ENCODE measurements at regions not wholly inside any gene's neighbourhood (a gene's known extent, or its start where the extent isn't known, plus 50 kb on each side); places are given as distances from the start of the nearest gene placed in this dataset.

DNA sequence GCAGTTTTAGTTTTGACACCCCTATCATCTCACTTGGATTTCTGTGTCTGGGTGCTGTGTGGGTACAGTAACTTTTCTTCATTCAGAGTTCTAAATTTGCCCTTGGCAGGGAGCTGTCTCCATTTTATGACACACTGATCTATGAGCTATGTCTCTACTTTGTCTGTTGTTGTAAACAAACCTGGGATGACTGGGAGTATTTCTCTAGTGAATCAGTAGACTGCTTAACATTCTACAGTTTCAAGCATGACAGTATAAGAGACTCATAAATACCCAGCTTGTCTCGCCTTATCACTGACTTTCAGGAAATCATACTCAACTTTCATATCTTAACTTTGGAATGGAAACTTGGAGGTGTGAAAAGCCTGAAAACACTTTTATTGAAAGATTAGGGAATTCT lies 212.1 kb upstream of the NUDT12 start:
- H3K27me3 ChIP-seq (ENCODE audit: insufficient read depth, low read length, poor library complexity), result no peaks in the 10 kb centered on the region
- no peak overlapping the region for H2BK120ac ChIP-seq (ENCODE audit: low read depth, low read length)
- H3K36me3 ChIP-seq (ENCODE audit: control insufficient read depth, insufficient read depth, low read length), result no peaks in the 10 kb centered on the region
- no peak overlapping the region for H3K27ac ChIP-seq (ENCODE audit: low read depth, low read length)
- no peak overlapping the region for H2BK15ac ChIP-seq (replicated peaks; ENCODE audit: low read depth)
- no peak overlapping the region for H2AK5ac ChIP-seq (ENCODE audit: low read length)
- H3K4me1 ChIP-seq (ENCODE audit: control insufficient read depth, low read depth, low read length), result no peaks in the 10 kb centered on the region
- H3K4me3 ChIP-seq (ENCODE audit: low read length), result no peak overlapping the region
- no peak overlapping the region for H3K9ac ChIP-seq (ENCODE audit: low read length)
- no peak overlapping the region for H3K23ac ChIP-seq (ENCODE audit: low read length)
- WGBS (ENCODE audit: extremely low coverage, insufficient coverage, low lambda C conversion rate), result no CpG with 5 or more reads among the region's 1 CpG
- no peak overlapping the region for H2BK5ac ChIP-seq (ENCODE audit: low read length)
- no peaks in the 10 kb centered on the region for H3K79me2 ChIP-seq (ENCODE audit: control insufficient read depth, insufficient read depth, low read length)
- H3K79me1 ChIP-seq (ENCODE audit: low read length), result no peaks in the 10 kb centered on the region
- no peak overlapping the region for H4K5ac ChIP-seq (ENCODE audit: low read length)
- no peak overlapping the region for H3K4me2 ChIP-seq (ENCODE audit: low read length)
- H3K4ac ChIP-seq (ENCODE audit: low read depth, low read length), result no peak overlapping the region
- H4K8ac ChIP-seq (ENCODE audit: low read depth, low read length), result no peak overlapping the region
- no peak for DNase-seq
- no peak overlapping the region for H3K56ac ChIP-seq (ENCODE audit: low read length)
- no peak overlapping the region for H3K18ac ChIP-seq (ENCODE audit: low read length)

DNA sequence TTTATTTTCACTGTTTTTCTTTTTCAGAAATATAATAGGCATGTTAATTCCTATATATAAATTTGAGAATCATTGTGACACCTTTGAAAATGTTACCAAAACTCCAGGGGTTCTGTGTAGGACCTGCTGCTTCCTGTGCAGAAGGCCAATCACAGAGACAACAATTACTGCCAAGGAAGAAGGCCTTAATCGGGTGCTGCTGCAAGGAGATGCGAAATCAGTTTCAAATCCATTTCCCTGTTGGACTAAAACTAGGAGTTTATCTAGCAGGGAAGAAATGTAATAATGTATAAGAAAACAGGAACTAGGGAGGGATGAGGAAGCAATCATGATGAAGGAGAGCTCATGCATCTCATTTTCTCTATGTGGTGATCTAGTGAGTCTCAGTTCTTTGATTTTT lies 209.7 kb upstream of the NUDT12 start:
- no CpG with 5 or more reads among the region's 2 CpGs for WGBS (ENCODE audit: extremely low coverage, insufficient coverage, low lambda C conversion rate)
- H2AK5ac ChIP-seq (ENCODE audit: low read length), result no peak overlapping the region
- H4K8ac ChIP-seq (ENCODE audit: low read depth, low read length), result no peak overlapping the region
- no peak overlapping the region for H3K4me2 ChIP-seq (ENCODE audit: low read length)
- no peak overlapping the region for H2BK5ac ChIP-seq (ENCODE audit: low read length)
- no peak overlapping the region for H3K4me3 ChIP-seq (ENCODE audit: low read length)
- no peak for DNase-seq
- no peaks in the 10 kb centered on the region for H3K79me1 ChIP-seq (ENCODE audit: low read length)
- H3K4me1 ChIP-seq (ENCODE audit: control insufficient read depth, low read depth, low read length), result no peaks in the 10 kb centered on the region
- no peak overlapping the region for H3K56ac ChIP-seq (ENCODE audit: low read length)
- H2BK120ac ChIP-seq (ENCODE audit: low read depth, low read length), result no peak overlapping the region
- H3K23ac ChIP-seq (ENCODE audit: low read length), result no peak overlapping the region
- H3K18ac ChIP-seq (ENCODE audit: low read length), result no peak overlapping the region
- H3K27ac ChIP-seq (ENCODE audit: low read depth, low read length), result no peak overlapping the region
- H2BK15ac ChIP-seq (replicated peaks; ENCODE audit: low read depth), result no peak overlapping the region
- H3K9ac ChIP-seq (ENCODE audit: low read length), result no peak overlapping the region
- H3K79me2 ChIP-seq (ENCODE audit: control insufficient read depth, insufficient read depth, low read length), result no peaks in the 10 kb centered on the region
- H4K5ac ChIP-seq (ENCODE audit: low read length), result no peak overlapping the region
- H3K36me3 ChIP-seq (ENCODE audit: control insufficient read depth, insufficient read depth, low read length), result no peaks in the 10 kb centered on the region
- H3K4ac ChIP-seq (ENCODE audit: low read depth, low read length), result no peak overlapping the region
- no peaks in the 10 kb centered on the region for H3K27me3 ChIP-seq (ENCODE audit: insufficient read depth, low read length, poor library complexity)

- DNase-seq, result no peak
- WGBS (ENCODE audit: extremely low coverage, insufficient coverage, low lambda C conversion rate), result no CpG with 5 or more reads among the region's 10 CpGs
Measured at GRCh38 chr5:103764403-103764802, 201.8 kb upstream of the NUDT12 start.

GRCh38 chr5:103758996-103759395 lies 196.4 kb upstream of the NUDT12 start:
- no CpG with 5 or more reads among the region's 2 CpGs for WGBS (ENCODE audit: extremely low coverage, insufficient coverage, low lambda C conversion rate)
- Histone ChIP-seq H3K4ac (ENCODE audit: low read depth, low read length) (no peak overlapping the region), H3K18ac (ENCODE audit: low read length) (no peak overlapping the region), H2BK120ac (ENCODE audit: low read depth, low read length) (no peak overlapping the region), H3K79me1 (ENCODE audit: low read length) (no peaks in the 10 kb centered on the region), H3K56ac (ENCODE audit: low read length) (no peak overlapping the region), H3K27me3 (ENCODE audit: insufficient read depth, low read length, poor library complexity) (no peaks in the 10 kb centered on the region), H4K8ac (ENCODE audit: low read depth, low read length) (no peak overlapping the region), H3K9ac (ENCODE audit: low read length) (no peak overlapping the region), H3K79me2 (ENCODE audit: control insufficient read depth, insufficient read depth, low read length) (no peaks in the 10 kb centered on the region), H2BK15ac (replicated peaks; ENCODE audit: low read depth) (no peak overlapping the region), H3K27ac (ENCODE audit: low read depth, low read length) (no peak overlapping the region), H2AK5ac (ENCODE audit: low read length) (no peak overlapping the region), H3K36me3 (ENCODE audit: control insufficient read depth, insufficient read depth, low read length) (no peaks in the 10 kb centered on the region), H3K4me3 (ENCODE audit: low read length) (no peak overlapping the region), H4K5ac (ENCODE audit: low read length) (no peak overlapping the region), H2BK5ac (ENCODE audit: low read length) (no peak overlapping the region), H3K4me1 (ENCODE audit: control insufficient read depth, low read depth, low read length) (no peaks in the 10 kb centered on the region), H3K23ac (ENCODE audit: low read length) (no peak overlapping the region), H3K4me2 (ENCODE audit: low read length) (no peak overlapping the region)
- DNase-seq, result no peak

More at GRCh38 chr5:103764403-103764802, 201.8 kb upstream of the NUDT12 start:
- H3K27ac ChIP-seq (ENCODE audit: low read depth, low read length), result no peak overlapping the region
- no peaks in the 10 kb centered on the region for H3K79me2 ChIP-seq (ENCODE audit: control insufficient read depth, insufficient read depth, low read length)
- H4K5ac ChIP-seq (ENCODE audit: low read length), result no peak overlapping the region
- H3K18ac ChIP-seq (ENCODE audit: low read length), result no peak overlapping the region
- H4K8ac ChIP-seq (ENCODE audit: low read depth, low read length), result no peak overlapping the region
- H3K4ac ChIP-seq (ENCODE audit: low read depth, low read length), result no peak overlapping the region
- no peak overlapping the region for H3K9ac ChIP-seq (ENCODE audit: low read length)
- H3K56ac ChIP-seq (ENCODE audit: low read length), result no peak overlapping the region
- H3K27me3 ChIP-seq (ENCODE audit: insufficient read depth, low read length, poor library complexity), result no peaks in the 10 kb centered on the region
- H2BK15ac ChIP-seq (replicated peaks; ENCODE audit: low read depth), result no peak overlapping the region
- H3K4me2 ChIP-seq (ENCODE audit: low read length), result no peak overlapping the region
- no peak overlapping the region for H2AK5ac ChIP-seq (ENCODE audit: low read length)
- no peak overlapping the region for H2BK120ac ChIP-seq (ENCODE audit: low read depth, low read length)
- H3K23ac ChIP-seq (ENCODE audit: low read length), result no peak overlapping the region
- H2BK5ac ChIP-seq (ENCODE audit: low read length), result no peak overlapping the region
- H3K4me3 ChIP-seq (ENCODE audit: low read length), result no peak overlapping the region
- H3K79me1 ChIP-seq (ENCODE audit: low read length), result no peaks in the 10 kb centered on the region
- no peaks in the 10 kb centered on the region for H3K4me1 ChIP-seq (ENCODE audit: control insufficient read depth, low read depth, low read length)
- no peaks in the 10 kb centered on the region for H3K36me3 ChIP-seq (ENCODE audit: control insufficient read depth, insufficient read depth, low read length)

- Histone ChIP-seq H3K79me2 (ENCODE audit: control insufficient read depth, insufficient read depth, low read length) (no peaks in the 10 kb centered on the region), H3K4me3 (ENCODE audit: low read length) (no peak overlapping the region), H4K5ac (ENCODE audit: low read length) (no peak overlapping the region), H3K4ac (ENCODE audit: low read depth, low read length) (no peak overlapping the region), H3K27me3 (ENCODE audit: insufficient read depth, low read length, poor library complexity) (no peaks in the 10 kb centered on the region), H3K27ac (ENCODE audit: low read depth, low read length) (no peak overlapping the region), H3K4me2 (ENCODE audit: low read length) (no peak overlapping the region), H3K56ac (ENCODE audit: low read length) (no peak overlapping the region), H3K79me1 (ENCODE audit: low read length) (no peaks in the 10 kb centered on the region), H2BK5ac (ENCODE audit: low read length) (no peak overlapping the region), H3K9ac (ENCODE audit: low read length) (no peak overlapping the region), H3K23ac (ENCODE audit: low read length) (no peak overlapping the region), H3K4me1 (ENCODE audit: control insufficient read depth, low read depth, low read length) (no peaks in the 10 kb centered on the region), H2AK5ac (ENCODE audit: low read length) (no peak overlapping the region), H3K18ac (ENCODE audit: low read length) (no peak overlapping the region), H2BK15ac (replicated peaks; ENCODE audit: low read depth) (no peak overlapping the region), H3K36me3 (ENCODE audit: control insufficient read depth, insufficient read depth, low read length) (no peaks in the 10 kb centered on the region), H4K8ac (ENCODE audit: low read depth, low read length) (no peak overlapping the region), H2BK120ac (ENCODE audit: low read depth, low read length) (no peak overlapping the region)
- DNase-seq, result no peak
Measured at GRCh38 chr5:103755974-103756373, 193.4 kb upstream of the NUDT12 start.

DNA sequence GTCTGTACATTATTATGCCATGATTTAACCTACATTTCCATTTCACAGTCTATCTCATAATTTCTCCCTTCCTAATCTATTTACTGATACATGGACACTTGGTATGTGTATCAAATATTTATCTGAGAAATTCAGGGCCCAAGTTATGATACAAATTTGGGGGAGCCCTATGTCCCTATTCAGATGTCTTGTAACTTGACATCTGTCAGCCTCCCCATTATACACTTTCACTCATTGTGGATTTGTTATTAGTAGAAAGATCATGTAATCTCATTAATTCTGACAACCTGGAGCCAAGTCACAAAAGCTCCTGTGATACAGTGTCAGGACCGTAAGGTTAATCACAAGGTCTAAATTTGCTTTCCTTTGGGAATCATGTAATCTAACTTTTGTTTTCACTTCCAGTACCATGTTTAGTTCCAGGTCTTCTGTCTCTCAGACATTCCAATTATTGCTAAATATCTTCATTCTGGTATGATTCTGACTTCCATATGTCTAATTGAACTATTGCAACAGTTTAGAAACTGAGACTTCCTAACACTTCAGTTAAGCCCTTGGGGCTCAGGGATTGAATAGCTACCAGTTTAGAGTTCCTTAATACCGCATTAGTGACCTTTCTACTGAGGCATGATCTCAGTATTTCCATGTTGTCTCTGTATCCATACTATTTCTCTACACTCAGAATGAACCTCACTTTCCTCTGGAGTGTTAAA lies 182.9 kb upstream of the NUDT12 start:
- no peak overlapping the region for H3K4ac ChIP-seq (ENCODE audit: low read depth, low read length)
- H2BK120ac ChIP-seq (ENCODE audit: low read depth, low read length), result no peak overlapping the region
- H2AK5ac ChIP-seq (ENCODE audit: low read length), result no peak overlapping the region
- no peak overlapping the region for H3K4me2 ChIP-seq (ENCODE audit: low read length)
- no peaks in the 10 kb centered on the region for H3K27me3 ChIP-seq (ENCODE audit: insufficient read depth, low read length, poor library complexity)
- H3K4me3 ChIP-seq (ENCODE audit: low read length), result no peak overlapping the region
- H4K8ac ChIP-seq (ENCODE audit: low read depth, low read length), result no peak overlapping the region
- no peak overlapping the region for H3K56ac ChIP-seq (ENCODE audit: low read length)
- no peaks in the 10 kb centered on the region for H3K79me2 ChIP-seq (ENCODE audit: control insufficient read depth, insufficient read depth, low read length)
- no peak for DNase-seq
- no peak overlapping the region for H2BK15ac ChIP-seq (replicated peaks; ENCODE audit: low read depth)
- H3K36me3 ChIP-seq (ENCODE audit: control insufficient read depth, insufficient read depth, low read length), result no peaks in the 10 kb centered on the region
- WGBS (ENCODE audit: extremely low coverage, insufficient coverage, low lambda C conversion rate), result no CpG with 5 or more reads among the region's 2 CpGs
- H3K4me1 ChIP-seq (ENCODE audit: control insufficient read depth, low read depth, low read length), result no peaks in the 10 kb centered on the region
- H3K79me1 ChIP-seq (ENCODE audit: low read length), result no peaks in the 10 kb centered on the region
- no peak overlapping the region for H2BK5ac ChIP-seq (ENCODE audit: low read length)
- no peak overlapping the region for H3K27ac ChIP-seq (ENCODE audit: low read depth, low read length)
- H4K5ac ChIP-seq (ENCODE audit: low read length), result no peak overlapping the region
- H3K9ac ChIP-seq (ENCODE audit: low read length), result no peak overlapping the region
- no peak overlapping the region for H3K18ac ChIP-seq (ENCODE audit: low read length)
- no peak overlapping the region for H3K23ac ChIP-seq (ENCODE audit: low read length)
